GM19438 (cell line): ENCODE measurements at regions not wholly inside any gene's neighbourhood (a gene's known extent, or its start where the extent isn't known, plus 50 kb on each side); places are given as distances from the start of the nearest gene placed in this dataset.
"Not testable (repeated sequence)": the region's sequence is repeated elsewhere in the genome, so short reads cannot be mapped to it uniquely, and the experiment has no call there.

ENCODE experiments used
- ATAC-seq: cut with Tn5 transposase; IDR thresholded peaks from one replicate; pipeline ENCODE4 v1.9.1; 2021; ENCODE audit warnings: low read depth; ENCODE audit not compliant: unreplicated experiment

DNA sequence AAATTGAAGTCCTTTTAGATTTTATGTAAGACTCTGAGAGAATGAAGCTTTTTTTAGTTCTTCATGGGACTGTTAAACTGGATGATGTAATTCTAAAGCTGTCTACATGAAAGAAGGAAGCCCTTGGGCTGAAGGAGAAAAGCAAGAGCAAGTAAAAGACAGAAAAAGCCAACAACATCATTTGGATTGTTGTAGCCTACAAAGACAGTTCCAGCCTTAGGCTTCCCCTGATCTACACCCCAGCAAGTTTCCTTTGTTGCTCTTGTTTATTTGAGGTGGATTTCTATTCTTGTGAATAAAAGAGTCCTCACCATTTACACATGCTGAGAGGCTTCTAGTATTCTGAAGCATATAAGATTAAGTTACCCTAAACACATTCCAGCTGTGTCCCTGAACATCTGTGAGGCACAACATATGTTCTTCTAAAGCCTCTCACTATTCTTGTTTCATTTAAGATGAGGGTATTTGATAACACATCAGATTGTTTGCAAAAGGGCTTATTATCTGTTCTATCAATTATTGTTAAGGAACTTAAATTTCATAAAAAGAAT is 377.8 kb downstream of the LNPK start:
- ATAC-seq, result no peak

GRCh38 chr2:175621821-175622220 is 380.2 kb downstream of the LNPK start:
- no peak for ATAC-seq

DNA sequence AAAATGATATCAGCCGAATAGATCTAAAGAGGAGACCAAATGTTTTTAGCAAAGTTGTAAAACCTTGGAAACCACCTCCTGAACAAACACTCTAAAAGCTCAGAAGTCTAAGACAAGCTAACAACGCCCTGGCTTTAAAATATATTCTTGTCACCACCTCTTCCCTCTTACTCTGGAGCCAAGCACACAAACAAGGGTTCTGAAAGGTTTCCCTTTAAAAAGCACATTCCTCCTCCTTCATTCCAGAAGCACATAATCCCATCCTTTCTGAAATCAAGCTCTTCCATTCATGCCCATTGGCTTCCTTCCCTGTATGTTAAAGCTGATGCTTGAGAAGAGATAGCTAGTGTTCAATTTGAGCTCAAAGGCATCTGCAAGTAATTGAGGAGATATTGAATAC is 382.0 kb downstream of the LNPK start:
- ATAC-seq, result no peak

GRCh38 chr2:175619179-175620045 is 382.7 kb downstream of the LNPK start:
- no peak for ATAC-seq

DNA sequence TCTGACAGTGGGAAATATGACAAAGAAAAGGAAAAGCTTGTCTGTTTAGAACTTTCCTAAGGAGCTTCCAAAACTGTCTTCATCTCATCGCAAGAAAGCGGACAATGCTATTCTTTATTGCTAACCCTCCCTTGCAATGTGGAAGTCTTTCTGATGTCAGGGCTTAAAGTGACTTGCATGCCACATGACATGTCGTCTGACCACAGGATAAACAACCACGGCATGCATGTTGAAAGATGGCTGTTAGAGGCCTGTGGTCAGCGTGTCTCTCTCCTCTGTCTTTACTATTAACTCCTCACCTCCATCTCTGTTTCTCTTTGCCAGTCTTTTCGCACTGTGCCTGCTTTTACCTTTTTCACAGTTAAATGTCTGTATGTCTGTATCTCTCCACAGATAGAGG is 389.8 kb downstream of the LNPK start:
- no peak for ATAC-seq

DNA sequence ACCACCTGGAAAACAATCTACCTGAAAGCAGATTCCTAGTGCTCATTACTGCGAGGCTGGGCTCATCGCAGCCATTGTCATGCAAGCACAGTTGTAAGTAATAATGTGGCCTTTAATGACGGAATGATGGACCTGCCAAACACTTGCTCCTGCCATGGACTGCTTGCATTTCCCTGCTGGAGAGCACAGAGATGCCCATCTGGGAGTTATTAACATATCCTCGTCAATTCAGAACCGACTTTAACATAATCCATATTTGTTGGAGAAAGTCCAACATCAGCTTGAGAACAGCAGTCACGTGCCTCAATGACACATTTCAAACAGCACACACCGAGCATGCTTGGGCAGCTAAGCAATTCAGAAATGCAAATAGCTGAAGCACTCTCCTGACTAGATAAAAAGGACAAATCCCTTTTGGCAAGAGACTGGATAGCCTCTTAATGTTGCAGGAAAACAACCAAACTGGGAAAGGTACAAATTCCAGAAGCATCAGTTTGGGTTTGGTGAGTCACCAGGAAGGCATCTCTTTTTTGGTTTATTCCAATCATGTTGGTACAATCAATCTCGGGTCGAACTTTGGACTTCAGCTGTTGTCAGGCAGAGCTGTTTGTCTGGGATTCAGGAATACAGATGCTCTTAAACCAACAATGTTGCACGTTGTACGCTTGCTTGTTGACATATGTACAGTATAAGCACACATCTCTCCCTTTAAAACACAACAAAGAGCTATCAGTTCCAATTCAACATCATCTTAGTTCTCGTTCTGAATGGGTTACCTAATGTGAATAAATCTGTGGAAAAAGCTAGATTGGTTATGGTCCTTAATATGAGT is 395.8 kb downstream of the LNPK start:
- no peak for ATAC-seq

- ATAC-seq, result no peak
These were observed 396.4 kb downstream of the LNPK start for GRCh38 chr2:175605640-175606009.

- ATAC-seq, result no peak
These were observed 400.1 kb downstream of the LNPK start for GRCh38 chr2:175601969-175602368.

GRCh38 chr2:175599966-175600831 is 401.9 kb downstream of the LNPK start:
- no peak for ATAC-seq

GRCh38 chr2:175597286-175597685 is 404.8 kb downstream of the LNPK start:
- no peak for ATAC-seq

DNA sequence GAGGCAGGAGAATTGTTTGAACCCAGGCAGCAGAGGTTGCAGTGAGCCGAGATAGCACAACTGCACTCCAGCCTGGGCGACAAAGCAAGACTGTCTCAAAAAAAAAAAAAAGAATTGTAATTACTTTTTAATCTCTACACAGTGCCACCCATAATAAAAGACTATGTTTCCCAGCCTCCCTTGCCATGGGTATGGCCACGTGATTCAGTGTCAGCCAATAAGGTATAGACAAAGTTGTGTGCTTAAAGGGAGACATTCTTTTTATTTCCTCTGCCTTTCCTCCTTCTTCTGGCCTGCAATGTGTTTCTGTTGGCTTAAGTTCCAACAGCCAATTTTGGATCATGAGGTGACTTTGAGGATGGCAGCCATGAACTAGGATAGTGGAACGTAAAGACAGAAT is 406.9 kb downstream of the LNPK start:
- ATAC-seq, result no peak

DNA sequence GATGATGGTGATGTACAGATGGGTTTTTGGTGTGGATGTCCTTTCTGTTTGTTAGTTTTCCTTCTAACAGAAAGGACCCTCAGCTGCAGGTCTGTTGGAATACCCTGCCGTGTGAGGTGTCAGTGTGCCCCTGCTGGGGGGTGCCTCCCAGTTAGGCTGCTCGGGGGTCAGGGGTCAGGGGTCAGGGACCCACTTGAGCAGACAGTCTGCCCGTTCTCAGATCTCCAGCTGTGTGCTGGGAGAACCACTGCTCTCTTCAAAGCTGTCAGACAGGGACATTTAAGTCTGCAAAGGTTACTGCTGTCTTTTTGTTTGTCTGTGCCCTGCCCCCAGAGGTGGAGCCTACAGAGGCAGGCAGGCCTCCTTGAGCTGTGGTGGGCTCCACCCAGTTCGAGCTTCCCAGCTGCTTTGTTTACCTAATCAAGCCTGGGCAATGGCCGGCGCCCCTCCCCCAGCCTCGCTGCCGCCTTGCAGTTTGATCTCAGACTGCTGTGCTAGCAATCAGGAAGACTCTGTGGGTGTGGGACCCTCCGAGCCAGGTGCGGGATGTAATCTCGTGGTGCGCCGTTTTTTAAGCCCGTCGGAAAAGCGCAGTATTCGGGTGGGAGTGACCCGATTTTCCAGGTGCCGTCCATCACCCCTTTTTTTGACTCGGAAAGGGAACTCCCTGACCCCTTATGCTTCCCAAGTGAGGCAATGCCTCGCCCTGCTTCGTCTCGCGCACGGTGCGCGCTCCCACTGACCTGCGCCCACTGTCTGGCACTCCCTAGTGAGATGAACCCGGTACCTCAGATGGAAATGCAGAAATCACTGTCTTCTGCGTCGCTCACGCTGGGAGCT is 408.2 kb downstream of the LNPK start:
- not testable (repeated sequence) for ATAC-seq

DNA sequence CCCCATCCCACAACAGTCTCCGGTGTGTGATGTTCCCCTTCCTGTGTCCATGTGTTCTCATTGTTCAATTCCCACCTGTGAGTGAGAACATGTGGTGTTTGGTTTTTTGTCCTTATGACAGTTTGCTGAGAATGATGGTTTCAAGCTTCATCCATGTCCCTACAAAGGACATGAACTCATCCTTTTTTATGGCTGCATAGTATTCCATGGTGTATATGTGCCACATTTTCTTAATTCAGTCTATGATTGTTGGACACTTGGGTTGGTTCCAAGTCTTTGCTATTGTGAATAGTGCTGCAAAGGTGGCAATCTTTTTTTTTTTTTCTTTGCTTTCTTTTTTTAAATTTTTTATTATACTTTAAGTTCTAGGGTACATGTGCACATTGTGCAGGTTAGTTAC is 406.7 kb upstream of the ATP5MC3 start:
- not testable (repeated sequence) for ATAC-seq

DNA sequence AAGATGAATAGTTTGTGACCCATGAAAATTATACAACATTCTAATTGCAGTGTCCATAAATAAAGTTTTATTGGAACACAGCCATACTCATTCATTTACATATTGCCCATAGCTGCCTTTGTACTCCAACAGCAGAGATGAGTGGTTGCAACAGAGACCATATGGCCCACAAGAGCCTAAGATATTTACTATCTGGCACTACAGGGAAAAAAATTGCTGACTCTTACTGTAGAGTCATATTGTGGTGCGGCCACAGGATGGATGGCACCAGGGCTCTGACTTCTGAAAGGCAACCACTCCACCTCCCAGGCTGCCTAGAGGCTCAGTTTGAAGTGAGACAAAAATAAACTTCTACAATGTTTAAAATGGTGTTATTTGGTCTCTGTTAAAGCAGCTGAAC is 404.0 kb upstream of the ATP5MC3 start:
- no peak for ATAC-seq

- ATAC-seq, result no peak
These were observed 399.1 kb upstream of the ATP5MC3 start for GRCh38 chr2:175580652-175581051.

- no peak for ATAC-seq
These were observed 398.1 kb upstream of the ATP5MC3 start for GRCh38 chr2:175579646-175580045.

GRCh38 chr2:175577368-175577970 is 396.0 kb upstream of the ATP5MC3 start:
- ATAC-seq, result no peak

DNA sequence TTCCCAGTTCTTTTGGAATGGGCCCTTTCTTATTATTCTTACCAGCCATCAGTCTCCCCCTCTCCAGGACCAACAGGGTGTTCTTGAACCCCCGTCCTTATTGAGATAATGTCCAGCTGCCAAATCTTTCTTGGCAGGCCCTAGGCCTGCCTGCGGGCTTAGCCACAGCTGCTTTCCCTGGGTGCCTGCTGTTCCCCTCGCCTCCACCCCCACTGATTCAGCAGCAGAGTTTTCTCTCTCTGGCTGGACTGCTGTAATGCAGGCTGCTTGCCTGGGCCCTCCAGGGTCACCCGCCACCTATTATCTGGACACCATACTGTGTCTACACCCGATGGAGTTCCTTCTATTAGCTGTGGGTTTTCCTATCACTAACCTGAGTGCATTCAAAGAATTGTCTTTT is 395.4 kb upstream of the ATP5MC3 start:
- ATAC-seq, result no peak

GRCh38 chr2:175576270-175576669 is 394.8 kb upstream of the ATP5MC3 start:
- ATAC-seq, result no peak
